ENCODE measurements at regions not wholly inside any gene's neighbourhood (a gene's known extent, or its start where the extent isn't known, plus 50 kb on each side); places are given as distances from the start of the nearest gene placed in this dataset.

GRCh38 chr12:25785134-25785533 is 173.3 kb upstream of the RASSF8 start:
- ChIA-PET POLR2A (no interaction called here), CTCF (interaction anchor here (1.8 kb wide), 1 partner anchor 349 kb away, joined by 5 read pairs; no protein-coding TSS in a partner anchor)
- no peaks in the 10 kb centered on the region for H3K9me3 ChIP-seq (ENCODE audit: control insufficient read depth, insufficient read depth, low read length)
- H3K27me3 ChIP-seq (ENCODE audit: control insufficient read depth, insufficient read depth, low read length) = no peaks in the 10 kb centered on the region
- DNase-seq (ENCODE audit: low read depth, low spot score) = no peak
- no peak overlapping the region for H3K27ac ChIP-seq (ENCODE audit: low read depth, low read length)
- no peak for TF ChIP-seq CTCF (IDR thresholded peaks at IDR 0.05; ENCODE audit: low read depth, low read length)
- H3K4me3 ChIP-seq (ENCODE audit: low read depth, low read length) = no peak overlapping the region

GRCh38 chr12:25787701-25788100 is 170.8 kb upstream of the RASSF8 start:
- Histone ChIP-seq H3K27me3 (ENCODE audit: control insufficient read depth, insufficient read depth, low read length) (no peaks in the 10 kb centered on the region), H3K4me3 (ENCODE audit: low read depth, low read length) (no peak overlapping the region), H3K27ac (ENCODE audit: low read depth, low read length) (no peak overlapping the region), H3K9me3 (ENCODE audit: control insufficient read depth, insufficient read depth, low read length) (no peaks in the 10 kb centered on the region)
- no peak for TF ChIP-seq CTCF (IDR thresholded peaks at IDR 0.05; ENCODE audit: low read depth, low read length)
- CTCF ChIA-PET = no interaction called here
- DNase-seq (ENCODE audit: low read depth, low spot score) = no peak
- POLR2A ChIA-PET = no interaction called here

- Histone ChIP-seq H3K4me3 (ENCODE audit: low read depth, low read length) (no peak overlapping the region), H3K27ac (ENCODE audit: low read depth, low read length) (no peak overlapping the region), H3K9me3 (ENCODE audit: control insufficient read depth, insufficient read depth, low read length) (no peaks in the 10 kb centered on the region), H3K27me3 (ENCODE audit: control insufficient read depth, insufficient read depth, low read length) (no peaks in the 10 kb centered on the region)
- POLR2A ChIA-PET = no interaction called here
- CTCF ChIA-PET = interaction anchor here (0.5 kb wide), 1 partner anchor 18 kb away, joined by 3 read pairs; no protein-coding TSS in a partner anchor
- TF ChIP-seq CTCF (IDR thresholded peaks at IDR 0.05; ENCODE audit: low read depth, low read length) = no peak
- DNase-seq (ENCODE audit: low read depth, low spot score) = no peak
Measured at GRCh38 chr12:25788707-25789442, 169.6 kb upstream of the RASSF8 start.

- no peak overlapping the region for H3K27ac ChIP-seq (ENCODE audit: low read depth, low read length)
- H3K27me3 ChIP-seq (ENCODE audit: control insufficient read depth, insufficient read depth, low read length) = no peaks in the 10 kb centered on the region
- no peaks in the 10 kb centered on the region for H3K9me3 ChIP-seq (ENCODE audit: control insufficient read depth, insufficient read depth, low read length)
- POLR2A ChIA-PET = no interaction called here
- no peak overlapping the region for H3K4me3 ChIP-seq (ENCODE audit: low read depth, low read length)
- no peak for TF ChIP-seq CTCF (IDR thresholded peaks at IDR 0.05; ENCODE audit: low read depth, low read length)
- no peak for DNase-seq (ENCODE audit: low read depth, low spot score)
- CTCF ChIA-PET = interaction anchor here (0.5 kb wide), 1 partner anchor 17 kb away, joined by 3 read pairs; no protein-coding TSS in a partner anchor
Measured at GRCh38 chr12:25789541-25789944, 168.9 kb upstream of the RASSF8 start.

DNA sequence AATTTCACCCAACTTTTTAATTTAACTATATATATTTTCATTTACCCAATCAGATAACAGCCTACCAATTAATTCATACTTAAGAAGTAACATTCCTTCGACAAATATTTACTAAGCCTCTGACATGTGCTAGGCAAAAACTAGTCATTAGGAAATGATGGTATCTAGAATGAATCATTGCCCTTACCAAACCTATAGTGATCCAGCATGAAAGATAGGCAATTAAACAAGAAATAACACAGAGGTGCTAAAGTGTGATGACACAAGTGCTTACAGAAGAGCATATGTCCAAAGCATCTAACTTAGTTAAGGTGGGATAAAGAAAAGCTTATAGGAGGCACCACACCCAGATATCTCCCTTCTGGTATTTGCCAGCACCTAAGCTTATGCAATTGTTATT is 166.5 kb upstream of the RASSF8 start:
- Histone ChIP-seq H3K27ac (ENCODE audit: low read depth, low read length) (no peak overlapping the region), H3K4me3 (ENCODE audit: low read depth, low read length) (no peak overlapping the region)
- no peak for TF ChIP-seq CTCF (IDR thresholded peaks at IDR 0.05; ENCODE audit: low read depth, low read length)

More for the DNA sequence above, 166.5 kb upstream of the RASSF8 start:
- POLR2A ChIA-PET = no interaction called here
- no peak for DNase-seq (ENCODE audit: low read depth, low spot score)
- Histone ChIP-seq H3K27me3 (ENCODE audit: control insufficient read depth, insufficient read depth, low read length) (no peaks in the 10 kb centered on the region), H3K9me3 (ENCODE audit: control insufficient read depth, insufficient read depth, low read length) (no peaks in the 10 kb centered on the region)
- CTCF ChIA-PET = interaction anchor here (1.0 kb wide), 1 partner anchor 17 kb away, joined by 3 read pairs; no protein-coding TSS in a partner anchor

Data from AG04450 (cell line).